RWPE2 (cell line): ENCODE measurements at regions not wholly inside any gene's neighbourhood (a gene's known extent, or its start where the extent isn't known, plus 50 kb on each side); places are given as distances from the start of the nearest gene placed in this dataset.

Experiments
- ATAC-seq: fragments of 200-7000 bp; cut with Tn5 transposase; 3 replicates; pipeline ENCODE4 v1.9.1; 2021; ENCODE audit warnings: low read depth
- DNase-seq: peaks from one replicate; pipeline ENCODE4 v3.0.0-alpha.2; 2020; ENCODE audit warnings: low spot score
- H3K27ac ChIP-seq: fragments of 450-650 bp; 2 replicates; pipeline ENCODE4 v1.5.1; 2017; ENCODE audit warnings: mild to moderate bottlenecking; ENCODE audit not compliant: poor library complexity, severe bottlenecking
- H3K27me3 ChIP-seq: fragments of 250-450 bp; sonication (Bioruptor Pico); 2 replicates; pipeline ENCODE4 v1.5.1; 2021; ENCODE audit warnings: mild to moderate bottlenecking, moderate library complexity; ENCODE audit not compliant: insufficient read depth, poor library complexity, severe bottlenecking
- H3K36me3 ChIP-seq: fragments of 250-450 bp; sonication (Bioruptor Pico); 2 replicates; pipeline ENCODE4 v1.5.1; 2020; ENCODE audit warnings: low read depth, mild to moderate bottlenecking, moderate library complexity
- H3K4me1 ChIP-seq: fragments of 250-450 bp; sonication (Bioruptor Pico); 2 replicates; pipeline ENCODE4 v1.5.1; 2021; ENCODE audit warnings: mild to moderate bottlenecking, moderate library complexity; ENCODE audit not compliant: insufficient read depth, poor library complexity, severe bottlenecking
- H3K4me3 ChIP-seq: fragments of 250-450 bp; sonication (Bioruptor Pico); 2 replicates; pipeline ENCODE4 v1.5.1; 2021; ENCODE audit warnings: mild to moderate bottlenecking, moderate library complexity; ENCODE audit not compliant: severe bottlenecking
- H3K9me3 ChIP-seq: fragments of 250-450 bp; sonication (Bioruptor Pico); 2 replicates; pipeline ENCODE4 v1.5.1; 2021; ENCODE audit warnings: mild to moderate bottlenecking, moderate library complexity; ENCODE audit not compliant: severe bottlenecking
- CTCF ChIP-seq: fragments of 450-650 bp; IDR thresholded peaks from one replicate; pipeline ENCODE4 v1.5.1; 2017; ENCODE audit warnings: mild to moderate bottlenecking, moderate library complexity; ENCODE audit not compliant: poor library complexity, severe bottlenecking

GRCh38 chr20:40782043-40782368, 93.0 kb upstream of the MAFB start:
- no peaks in the 10 kb centered on the region for H3K9me3 ChIP-seq
- H3K27ac ChIP-seq: no peak overlapping the region
- peaks cover 17% of the 10 kb centered on the region for H3K27me3 ChIP-seq
- TF ChIP-seq CTCF: no peak
- no peak for DNase-seq
- ATAC-seq: no peak
- H3K4me3 ChIP-seq: no peak overlapping the region
- no peaks in the 10 kb centered on the region for H3K4me1 ChIP-seq
- H3K36me3 ChIP-seq: no peaks in the 10 kb centered on the region

GRCh38 chr20:40785346-40785745, 96.3 kb upstream of the MAFB start:
- Histone ChIP-seq H3K27ac (no peak overlapping the region), H3K27me3 (peaks cover 30% of the 10 kb centered on the region), H3K4me1 (no peaks in the 10 kb centered on the region), H3K36me3 (no peaks in the 10 kb centered on the region), H3K9me3 (no peaks in the 10 kb centered on the region), H3K4me3 (no peak overlapping the region)
- no peak for DNase-seq
- TF ChIP-seq CTCF: no peak
- no peak for ATAC-seq

GRCh38 chr20:40786336-40786735, 97.3 kb upstream of the MAFB start:
- H3K36me3 ChIP-seq: no peaks in the 10 kb centered on the region
- TF ChIP-seq CTCF: no peak
- H3K9me3 ChIP-seq: no peaks in the 10 kb centered on the region
- H3K4me3 ChIP-seq: no peak overlapping the region
- H3K27ac ChIP-seq: no peak overlapping the region
- ATAC-seq (no peak), DNase-seq (peak; percentile 64)
- H3K27me3 ChIP-seq: peaks cover 36% of the 10 kb centered on the region
- no peaks in the 10 kb centered on the region for H3K4me1 ChIP-seq

GRCh38 chr20:40787941-40788340, 98.9 kb upstream of the MAFB start:
- no peak overlapping the region for H3K27ac ChIP-seq
- DNase-seq (no peak), ATAC-seq (peak; percentile 20; the same call in 2 of the 3 replicates)
- H3K4me3 ChIP-seq: no peak overlapping the region
- H3K4me1 ChIP-seq: no peaks in the 10 kb centered on the region
- TF ChIP-seq CTCF: no peak
- H3K9me3 ChIP-seq: no peaks in the 10 kb centered on the region
- H3K27me3 ChIP-seq: peaks cover 52% of the 10 kb centered on the region
- no peaks in the 10 kb centered on the region for H3K36me3 ChIP-seq

GRCh38 chr20:40797425-40797824, 108.4 kb upstream of the MAFB start:
- DNase-seq: peak; percentile 22

More at GRCh38 chr20:40797425-40797824, 108.4 kb upstream of the MAFB start:
- H3K4me3 ChIP-seq: no peak overlapping the region
- H3K9me3 ChIP-seq: no peaks in the 10 kb centered on the region
- peak; percentile 66 for ATAC-seq
- no peaks in the 10 kb centered on the region for H3K4me1 ChIP-seq
- H3K27me3 ChIP-seq: peaks cover 37% of the 10 kb centered on the region
- no peaks in the 10 kb centered on the region for H3K36me3 ChIP-seq
- no peak overlapping the region for H3K27ac ChIP-seq
- TF ChIP-seq CTCF: peak; percentile 80
